Smooth muscle cell (in vitro differentiated cells): ENCODE measurements at regions not wholly inside any gene's neighbourhood (a gene's known extent, or its start where the extent isn't known, plus 50 kb on each side); places are given as distances from the start of the nearest gene placed in this dataset.
"Not testable (repeated sequence)": the region's sequence is repeated elsewhere in the genome, so short reads cannot be mapped to it uniquely, and the experiment has no call there.

Experiments
- DNase-seq: peaks from one replicate; lab custom pipeline; 2025; ENCODE audit not compliant: unreplicated experiment; lab: John Stamatoyannopoulos, UW
- H2AFZ ChIP-seq: fragments of 200-600 bp; sonication (generic); 2 replicates; pipeline ENCODE4 v1.6.0; 2016; ENCODE audit warnings: antibody characterized with exemption, low read depth, mild to moderate bottlenecking
- H3F3A ChIP-seq: fragments of 200-600 bp; sonication (generic); 2 replicates; pipeline ENCODE4 v1.6.0; 2017; ENCODE audit warnings: antibody characterized with exemption, low read depth
- H3K27ac ChIP-seq: fragments of 200-600 bp; sonication (generic); 2 replicates; pipeline ENCODE4 v1.5.1; 2016; ENCODE audit warnings: low read depth, mild to moderate bottlenecking
- H3K27me3 ChIP-seq: fragments of 200-600 bp; sonication (generic); 2 replicates; pipeline ENCODE4 v1.6.1; 2016; ENCODE audit warnings: low read depth, mild to moderate bottlenecking
- H3K36me3 ChIP-seq: fragments of 200-600 bp; sonication (generic); 2 replicates; pipeline ENCODE4 v1.5.1; 2016; ENCODE audit warnings: low read depth
- H3K4me1 ChIP-seq: fragments of 200-600 bp; sonication (generic); 2 replicates; pipeline ENCODE4 v1.5.1; 2016; ENCODE audit warnings: low read depth
- H3K4me2 ChIP-seq: fragments of 200-600 bp; sonication (generic); 2 replicates; pipeline ENCODE4 v1.6.0; 2016; ENCODE audit warnings: mild to moderate bottlenecking
- H3K4me3 ChIP-seq: fragments of 200-600 bp; sonication (generic); 2 replicates; pipeline ENCODE4 v1.5.1; 2016; ENCODE audit warnings: mild to moderate bottlenecking
- H3K79me2 ChIP-seq: fragments of 200-600 bp; sonication (generic); 2 replicates; pipeline ENCODE4 v1.6.0; 2016; ENCODE audit warnings: low read depth, mild to moderate bottlenecking
- H3K9ac ChIP-seq: fragments of 200-600 bp; sonication (generic); 2 replicates; pipeline ENCODE4 v1.6.0; 2016; ENCODE audit warnings: low read depth
- H3K9me3 ChIP-seq: fragments of 200-600 bp; sonication (generic); replicated peaks from 2 replicates; pipeline ENCODE4 v1.5.1; 2016; ENCODE audit warnings: low read depth
- H4K20me1 ChIP-seq: fragments of 200-600 bp; sonication (generic); 2 replicates; pipeline ENCODE4 v1.6.0; 2016; ENCODE audit warnings: low read depth
- WGBS: methylation state at CpG from one replicate; pipeline ENCODE4 v1.1.7; 2016; ENCODE audit warnings: low lambda C conversion rate; 5-methylcytosine and 5-hydroxymethylcytosine counted together
- TF ChIP-seq, protein P1 (sequence below): fragments of 200-600 bp; sonication (generic); IDR thresholded peaks from 2 replicates; pipeline ENCODE4 v1.5.1; 2017; ENCODE audit warnings: borderline replicate concordance, mild to moderate bottlenecking, antibody characterized with exemption; ENCODE audit not compliant: insufficient read depth, poor library complexity, severe bottlenecking

DNA sequence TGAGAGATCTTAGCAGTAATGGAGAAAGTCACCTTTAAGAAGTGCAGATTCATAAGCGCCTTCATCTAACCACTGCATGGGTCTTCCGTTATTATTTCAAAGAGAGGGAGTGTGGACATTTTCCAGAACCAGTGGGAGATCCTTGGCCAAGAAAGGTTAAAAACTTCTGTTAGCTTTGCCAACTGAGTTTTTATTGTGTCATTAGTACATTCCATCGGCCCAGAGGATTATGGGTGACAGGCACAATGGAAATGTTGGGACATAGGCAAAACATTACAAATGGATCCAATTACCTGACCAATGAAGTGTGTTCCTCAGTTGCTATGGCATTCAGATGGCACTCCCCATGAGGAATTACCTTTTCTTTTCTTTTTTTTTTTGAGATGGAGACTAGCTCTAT lies 115.5 kb downstream of the PPIAL4G start:
- H3K4me3 ChIP-seq = no peak overlapping the region
- DNase-seq = no peak
- peaks cover 8% of the 10 kb centered on the region for H3F3A ChIP-seq
- 91% methylated on average over 3 of the region's 3 CpGs for WGBS
- H3K79me2 ChIP-seq = no peaks in the 10 kb centered on the region
- no peaks in the 10 kb centered on the region for H3K9me3 ChIP-seq
- H3K9ac ChIP-seq = no peak overlapping the region
- H3K36me3 ChIP-seq = no peaks in the 10 kb centered on the region
- no peaks in the 10 kb centered on the region for H4K20me1 ChIP-seq
- no peaks in the 10 kb centered on the region for H3K4me1 ChIP-seq
- no peaks in the 10 kb centered on the region for H3K27me3 ChIP-seq
- no peak overlapping the region for H2AFZ ChIP-seq
- TF ChIP-seq, protein P1, sequence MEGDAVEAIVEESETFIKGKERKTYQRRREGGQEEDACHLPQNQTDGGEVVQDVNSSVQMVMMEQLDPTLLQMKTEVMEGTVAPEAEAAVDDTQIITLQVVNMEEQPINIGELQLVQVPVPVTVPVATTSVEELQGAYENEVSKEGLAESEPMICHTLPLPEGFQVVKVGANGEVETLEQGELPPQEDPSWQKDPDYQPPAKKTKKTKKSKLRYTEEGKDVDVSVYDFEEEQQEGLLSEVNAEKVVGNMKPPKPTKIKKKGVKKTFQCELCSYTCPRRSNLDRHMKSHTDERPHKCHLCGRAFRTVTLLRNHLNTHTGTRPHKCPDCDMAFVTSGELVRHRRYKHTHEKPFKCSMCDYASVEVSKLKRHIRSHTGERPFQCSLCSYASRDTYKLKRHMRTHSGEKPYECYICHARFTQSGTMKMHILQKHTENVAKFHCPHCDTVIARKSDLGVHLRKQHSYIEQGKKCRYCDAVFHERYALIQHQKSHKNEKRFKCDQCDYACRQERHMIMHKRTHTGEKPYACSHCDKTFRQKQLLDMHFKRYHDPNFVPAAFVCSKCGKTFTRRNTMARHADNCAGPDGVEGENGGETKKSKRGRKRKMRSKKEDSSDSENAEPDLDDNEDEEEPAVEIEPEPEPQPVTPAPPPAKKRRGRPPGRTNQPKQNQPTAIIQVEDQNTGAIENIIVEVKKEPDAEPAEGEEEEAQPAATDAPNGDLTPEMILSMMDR = no peak
- no peak overlapping the region for H3K27ac ChIP-seq
- H3K4me2 ChIP-seq = no peak overlapping the region

- not testable (repeated sequence) for H3K27me3 ChIP-seq, H2AFZ ChIP-seq, H3K36me3 ChIP-seq, DNase-seq, H3K9ac ChIP-seq, H3K4me1 ChIP-seq, H3K79me2 ChIP-seq, H3K4me2 ChIP-seq, H3K4me3 ChIP-seq, H3K27ac ChIP-seq, H3K9me3 ChIP-seq, H4K20me1 ChIP-seq, H3F3A ChIP-seq
- WGBS = 78% methylated on average over 5 of the region's 5 CpGs
These were observed 116.9 kb downstream of the PPIAL4G start for GRCh38 chr1:148366136-148366753.

- not testable (repeated sequence) for H3K79me2 ChIP-seq, H3K27me3 ChIP-seq, H3K9ac ChIP-seq, H3K4me1 ChIP-seq, H3K36me3 ChIP-seq, DNase-seq, H3K4me2 ChIP-seq, H3F3A ChIP-seq, H4K20me1 ChIP-seq, H3K4me3 ChIP-seq, H3K27ac ChIP-seq, H2AFZ ChIP-seq, H3K9me3 ChIP-seq
- WGBS = 84% methylated on average over 2 of the region's 2 CpGs
These were observed 118.0 kb downstream of the PPIAL4G start for GRCh38 chr1:148365151-148365550.

GRCh38 chr1:148363979-148364378 lies 119.1 kb downstream of the PPIAL4G start:
- H3K4me2 ChIP-seq, H3K9ac ChIP-seq, H3K79me2 ChIP-seq, H3K27ac ChIP-seq, H3K4me3 ChIP-seq, H3F3A ChIP-seq, H3K36me3 ChIP-seq, H3K9me3 ChIP-seq, H4K20me1 ChIP-seq, H3K27me3 ChIP-seq, H2AFZ ChIP-seq, DNase-seq, H3K4me1 ChIP-seq: not testable (repeated sequence)
- WGBS = 79% methylated on average over 3 of the region's 3 CpGs

DNA sequence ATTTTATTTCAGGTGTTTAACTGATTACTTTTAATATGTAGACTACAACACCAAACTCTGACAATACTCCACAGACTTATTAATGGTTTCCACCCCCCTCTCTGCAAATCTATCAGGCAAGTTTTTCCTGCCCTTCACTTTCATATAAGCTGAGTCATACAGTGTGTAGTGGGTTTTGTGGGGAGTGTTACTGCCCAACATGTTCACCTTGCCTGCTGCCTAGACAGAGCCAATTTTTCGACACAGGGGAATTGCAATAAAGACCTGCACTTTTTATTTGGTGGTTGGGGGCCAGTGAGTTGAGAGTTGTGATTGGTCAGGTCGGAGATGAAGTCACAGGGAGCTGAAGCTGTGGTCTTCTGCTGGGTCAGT lies 119.7 kb downstream of the PPIAL4G start:
- no peak overlapping the region for H3K4me3 ChIP-seq
- peak overlapping the region; percentile 30 for H3K27ac ChIP-seq
- TF ChIP-seq, protein P1 = no peak
- H3K36me3 ChIP-seq = no peaks in the 10 kb centered on the region
- no peak overlapping the region for H3K4me2 ChIP-seq
- H2AFZ ChIP-seq = no peak overlapping the region
- peaks cover 5% of the 10 kb centered on the region for H3F3A ChIP-seq
- no peaks in the 10 kb centered on the region for H4K20me1 ChIP-seq
- H3K9ac ChIP-seq = no peak overlapping the region
- H3K4me1 ChIP-seq = peaks cover 7% of the 10 kb centered on the region
- no peaks in the 10 kb centered on the region for H3K9me3 ChIP-seq
- H3K79me2 ChIP-seq = no peaks in the 10 kb centered on the region
- no peaks in the 10 kb centered on the region for H3K27me3 ChIP-seq
- 98% methylated on average over 2 of the region's 2 CpGs for WGBS
- no peak for DNase-seq
